Mesenchymal stem cell (in vitro differentiated cells and primary cell): ENCODE measurements at regions not wholly inside any gene's neighbourhood (a gene's known extent, or its start where the extent isn't known, plus 50 kb on each side); places are given as distances from the start of the nearest gene placed in this dataset.

ENCODE experiments used
- DNase-seq: peaks from one replicate; pipeline ENCODE4 v3.0.0-alpha.2; 2013
- H2AFZ ChIP-seq: one replicate; pipeline ENCODE4 v1.6.1; 2013; ENCODE audit warnings: low read depth, mild to moderate bottlenecking, control low read depth, inconsistent platforms, low read length, moderate library complexity
- H2AK5ac ChIP-seq: 2 replicates; pipeline ENCODE4 v1.6.1; 2013; ENCODE audit warnings: low read length, moderate library complexity, mild to moderate bottlenecking, inconsistent platforms; ENCODE audit not compliant: severe bottlenecking
- H2BK120ac ChIP-seq: one replicate; pipeline ENCODE4 v1.6.1; 2013; ENCODE audit warnings: low read depth, mild to moderate bottlenecking, inconsistent platforms, low read length, moderate library complexity
- H2BK12ac ChIP-seq, 2 experiments: one replicate each; pipeline ENCODE4 v1.6.1; 2013; ENCODE audit warnings: inconsistent platforms in 2 of 2, low read length in 2 of 2, mild to moderate bottlenecking in 2 of 2, moderate library complexity in 2 of 2, control low read depth in 1 of 2
- H2BK15ac ChIP-seq: one replicate; pipeline ENCODE4 v1.6.1; 2013; ENCODE audit warnings: mild to moderate bottlenecking, low read depth, inconsistent platforms; ENCODE audit not compliant: poor library complexity, severe bottlenecking
- H2BK5ac ChIP-seq: 2 replicates; pipeline ENCODE4 v1.6.1; 2013; ENCODE audit warnings: low read depth, mild to moderate bottlenecking, low read length, control low read depth, inconsistent platforms; ENCODE audit not compliant: poor library complexity, severe bottlenecking
- H3K14ac ChIP-seq, 2 experiments: one replicate each; pipeline ENCODE4 v1.6.1; 2013; ENCODE audit warnings: inconsistent platforms in 2 of 2, low read length in 2 of 2, control low read depth in 1 of 2, mild to moderate bottlenecking in 1 of 2, moderate library complexity in 1 of 2
- H3K18ac ChIP-seq, 2 experiments: one replicate each; pipeline ENCODE4 v1.6.1; 2013; ENCODE audit warnings: inconsistent platforms in 2 of 2, low read length in 2 of 2, control low read depth in 1 of 2, low read depth in 1 of 2, mild to moderate bottlenecking in 1 of 2
- H3K23ac ChIP-seq, 2 experiments: one replicate each; pipeline ENCODE4 v1.6.1; 2013; ENCODE audit warnings: inconsistent platforms in 2 of 2, low read length in 2 of 2, mild to moderate bottlenecking in 2 of 2, moderate library complexity in 2 of 2, control low read depth in 1 of 2
- H3K27ac ChIP-seq: 2 replicates; pipeline ENCODE4 v1.5.1; 2013; ENCODE audit warnings: mild to moderate bottlenecking, moderate library complexity, low read length, control low read depth, inconsistent platforms; ENCODE audit not compliant: poor library complexity, severe bottlenecking
- H3K27me3 ChIP-seq, 2 experiments: 2 replicates each; pipeline versions ENCODE4 v1.6.1 to v1.7.0; 2013; ENCODE audit warnings: low read length in 2 of 2, mild to moderate bottlenecking in 2 of 2, moderate library complexity in 2 of 2, control low read depth in 1 of 2, inconsistent platforms in 1 of 2; ENCODE audit not compliant: control insufficient read depth in 1 of 2, insufficient read depth in 1 of 2
- H3K36me3 ChIP-seq, 2 experiments: 2 replicates each; pipeline versions ENCODE4 v1.6.1 to v1.7.0; 2013; ENCODE audit warnings: low read length in 2 of 2, control low read depth in 1 of 2, inconsistent platforms in 1 of 2, low read depth in 1 of 2, mild to moderate bottlenecking in 1 of 2; ENCODE audit not compliant: insufficient read depth in 2 of 2, control insufficient read depth in 1 of 2
- H3K4ac ChIP-seq, 2 experiments: one replicate each; pipeline ENCODE4 v1.6.1; 2013; ENCODE audit warnings: inconsistent platforms in 2 of 2, low read length in 2 of 2, mild to moderate bottlenecking in 2 of 2, moderate library complexity in 2 of 2, control low read depth in 1 of 2, low read depth in 1 of 2
- H3K4me1 ChIP-seq: 2 replicates; pipeline ENCODE4 v1.6.1; 2013; ENCODE audit warnings: low read depth, low read length, control low read depth; ENCODE audit not compliant: control insufficient read depth, insufficient read depth
- H3K4me2 ChIP-seq: 2 replicates; pipeline ENCODE4 v1.6.1; 2013; ENCODE audit warnings: low read length, mild to moderate bottlenecking, inconsistent platforms; ENCODE audit not compliant: poor library complexity, severe bottlenecking
- H3K4me3 ChIP-seq, 2 experiments: 2 replicates each; pipeline versions ENCODE4 v1.5.1 to v1.7.0; 2013; ENCODE audit warnings: low read length in 2 of 2, mild to moderate bottlenecking in 2 of 2, control low read depth in 1 of 2, low read depth in 1 of 2; ENCODE audit not compliant: insufficient read depth in 1 of 2
- H3K79me1 ChIP-seq: replicated peaks from 2 replicates; pipeline ENCODE4 v1.6.1; 2013; ENCODE audit warnings: mild to moderate bottlenecking, control low read depth, low read length, inconsistent platforms; ENCODE audit not compliant: poor library complexity, severe bottlenecking
- H3K9ac ChIP-seq: 2 replicates; pipeline ENCODE4 v1.7.0; 2013; ENCODE audit warnings: mild to moderate bottlenecking, low read length, moderate library complexity
- H3K9me3 ChIP-seq: 2 replicates; pipeline ENCODE4 v1.7.0; 2013; ENCODE audit warnings: mild to moderate bottlenecking, low read length; ENCODE audit not compliant: control insufficient read depth
- H4K8ac ChIP-seq: one replicate; pipeline ENCODE4 v1.6.1; 2013; ENCODE audit warnings: inconsistent platforms, mild to moderate bottlenecking, low read length, moderate library complexity
- H4K91ac ChIP-seq: one replicate; pipeline ENCODE4 v1.6.1; 2013; ENCODE audit warnings: mild to moderate bottlenecking, low read length, inconsistent platforms
- WGBS: methylation state at CpG from one replicate; pipeline ENCODE4 v1.1.7; 2013; ENCODE audit warnings: mixed read lengths; 5-methylcytosine and 5-hydroxymethylcytosine counted together

- H2BK15ac ChIP-seq = no peak overlapping the region
- H3K79me1 ChIP-seq = no peaks in the 10 kb centered on the region
- H3K14ac ChIP-seq = no peak overlapping the region
- H2AK5ac ChIP-seq = no peak overlapping the region
- H4K8ac ChIP-seq = no peak overlapping the region
- H3K36me3 ChIP-seq = no peaks in the 10 kb centered on the region
- H3K23ac ChIP-seq = no peak overlapping the region
- no peak overlapping the region for H3K9ac ChIP-seq
- H3K18ac ChIP-seq = no peak overlapping the region
- 60% methylated on average over 2 of the region's 6 CpGs for WGBS
- no peak overlapping the region for H3K4ac ChIP-seq
- no peak overlapping the region for H3K27ac ChIP-seq
- no peaks in the 10 kb centered on the region for H3K4me1 ChIP-seq
- no peak overlapping the region for H4K91ac ChIP-seq
- H3K4me3 ChIP-seq = no peak overlapping the region
- no peak for DNase-seq
- H2BK120ac ChIP-seq = no peak overlapping the region
- H3K27me3 ChIP-seq = no peaks in the 10 kb centered on the region
- H2BK12ac ChIP-seq = no peak overlapping the region
- no peak overlapping the region for H2BK5ac ChIP-seq
- no peak overlapping the region for H3K4me2 ChIP-seq
- peaks cover 35% of the 10 kb centered on the region for H3K9me3 ChIP-seq
- H2AFZ ChIP-seq = no peak overlapping the region
Observed at GRCh38 chr13:79171141-79172061, 234.7 kb downstream of the RBM26 start.

GRCh38 chr13:79160818-79161217 is 245.2 kb downstream of the RBM26 start:
- no peak overlapping the region for H2BK15ac ChIP-seq

GRCh38 chr13:79155883-79156282 is 250.2 kb downstream of the RBM26 start:
- no CpG with 5 or more reads among the region's 2 CpGs for WGBS

More at GRCh38 chr13:79160818-79161217, 245.2 kb downstream of the RBM26 start:
- Histone ChIP-seq H2BK120ac (no peak overlapping the region), H3K23ac (no peak overlapping the region), H3K18ac (no peak overlapping the region), H2AFZ (no peak overlapping the region), H3K4me1 (no peaks in the 10 kb centered on the region), H3K9ac (no peak overlapping the region), H2AK5ac (no peak overlapping the region), H4K91ac (no peak overlapping the region), H3K36me3 (no peaks in the 10 kb centered on the region), H4K8ac (no peak overlapping the region), H3K4me3 (no peak overlapping the region), H2BK5ac (no peak overlapping the region), H3K79me1 (no peaks in the 10 kb centered on the region), H3K4me2 (no peak overlapping the region), H3K14ac (no peak overlapping the region), H2BK12ac (no peak overlapping the region), H3K9me3 (no peaks in the 10 kb centered on the region), H3K27me3 (no peaks in the 10 kb centered on the region), H3K27ac (no peak overlapping the region), H3K4ac (no peak overlapping the region)
- no peak for DNase-seq

GRCh38 chr13:79149210-79149609 is 256.8 kb downstream of the RBM26 start:
- Histone ChIP-seq H3K4ac (no peak overlapping the region), H3K27me3 (no peaks in the 10 kb centered on the region), H3K9me3 (peaks cover 25% of the 10 kb centered on the region), H3K23ac (no peak overlapping the region), H2BK12ac (no peak overlapping the region), H3K4me1 (no peaks in the 10 kb centered on the region), H2BK120ac (no peak overlapping the region), H3K18ac (no peak overlapping the region), H2AK5ac (no peak overlapping the region), H3K14ac (no peak overlapping the region), H3K27ac (no peak overlapping the region), H3K36me3 (no peaks in the 10 kb centered on the region), H3K9ac (no peak overlapping the region), H2BK5ac (no peak overlapping the region), H2AFZ (no peak overlapping the region), H2BK15ac (no peak overlapping the region), H3K4me2 (no peak overlapping the region), H4K91ac (no peak overlapping the region), H4K8ac (no peak overlapping the region), H3K4me3 (no peak overlapping the region), H3K79me1 (no peaks in the 10 kb centered on the region)
- no peak for DNase-seq
- WGBS = no CpG with 5 or more reads among the region's 1 CpG

More at GRCh38 chr13:79155883-79156282, 250.2 kb downstream of the RBM26 start:
- no peak overlapping the region for H4K91ac ChIP-seq
- H2AK5ac ChIP-seq = no peak overlapping the region
- H3K36me3 ChIP-seq = no peaks in the 10 kb centered on the region
- no peak overlapping the region for H3K18ac ChIP-seq
- H4K8ac ChIP-seq = no peak overlapping the region
- H3K4ac ChIP-seq = no peak overlapping the region
- no peak overlapping the region for H3K4me3 ChIP-seq
- H3K4me2 ChIP-seq = no peak overlapping the region
- H2BK120ac ChIP-seq = no peak overlapping the region
- H3K79me1 ChIP-seq = no peaks in the 10 kb centered on the region
- H2BK15ac ChIP-seq = no peak overlapping the region
- no peaks in the 10 kb centered on the region for H3K27me3 ChIP-seq
- no peak overlapping the region for H2BK12ac ChIP-seq
- H2AFZ ChIP-seq = no peak overlapping the region
- DNase-seq = no peak
- no peak overlapping the region for H3K9ac ChIP-seq
- no peaks in the 10 kb centered on the region for H3K4me1 ChIP-seq
- H3K23ac ChIP-seq = no peak overlapping the region
- no peak overlapping the region for H3K14ac ChIP-seq
- no peak overlapping the region for H2BK5ac ChIP-seq
- no peaks in the 10 kb centered on the region for H3K9me3 ChIP-seq
- H3K27ac ChIP-seq = no peak overlapping the region
